Testis (tissue), 2 donors: ENCODE measurements at regions not wholly inside any gene's neighbourhood (a gene's known extent, or its start where the extent isn't known, plus 50 kb on each side); places are given as distances from the start of the nearest gene placed in this dataset.

Source experiments
- CTCF ChIP-seq, 3 experiments: fragments of 450-650 bp in 2 of 3; fragments of 200-600 bp in 1 of 3; sonication (generic) in 1 of 3; IDR thresholded peaks; one replicate each; pipeline ENCODE4 v1.5.1; 2016 to 2019; ENCODE audit warnings: antibody characterized with exemption in 3 of 3, mild to moderate bottlenecking in 2 of 3, moderate library complexity in 1 of 3
- POLR2A ChIP-seq: fragments of 450-650 bp; IDR thresholded peaks from one replicate; pipeline ENCODE4 v1.6.1; 2017; ENCODE audit warnings: antibody characterized with exemption, mild to moderate bottlenecking, moderate library complexity

GRCh38 chr11:69366591-69366990 is 72.6 kb downstream of the MYEOV start:
- TF ChIP-seq CTCF (IDR thresholded peaks at IDR 0.05) (no peak), POLR2A (no peak)
